Activated T-cell treated with anti-CD3 and anti-CD28 coated beads for 48 hours (primary cell): ENCODE measurements at regions not wholly inside any gene's neighbourhood (a gene's known extent, or its start where the extent isn't known, plus 50 kb on each side); places are given as distances from the start of the nearest gene placed in this dataset.

Experiments
- DNase-seq: peaks from one replicate; pipeline ENCODE4 v3.0.0-alpha.2; 2020; ENCODE audit warnings: low read depth

- DNase-seq = no peak
Observed at GRCh38 chr1:194252199-194252598, 1065.8 kb upstream of the B3GALT2 start.

DNA sequence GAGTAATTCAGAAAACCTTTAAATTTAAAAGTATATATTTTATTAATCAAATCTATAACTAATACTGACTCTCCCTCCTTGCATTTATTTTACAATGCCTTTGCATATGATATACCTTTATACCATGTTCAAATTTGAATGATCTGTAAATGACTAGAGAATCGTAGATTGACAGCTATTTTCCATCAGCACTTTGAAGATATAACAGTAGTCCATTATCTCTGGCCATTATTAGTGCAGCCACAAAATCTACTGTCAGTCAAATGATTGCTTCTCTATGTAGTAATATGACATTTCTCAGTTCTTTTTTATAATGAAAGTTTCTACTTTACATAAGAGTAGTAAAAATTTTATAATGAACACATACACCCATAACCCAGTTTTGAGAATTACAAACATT is 1054.8 kb upstream of the B3GALT2 start:
- no peak for DNase-seq

DNA sequence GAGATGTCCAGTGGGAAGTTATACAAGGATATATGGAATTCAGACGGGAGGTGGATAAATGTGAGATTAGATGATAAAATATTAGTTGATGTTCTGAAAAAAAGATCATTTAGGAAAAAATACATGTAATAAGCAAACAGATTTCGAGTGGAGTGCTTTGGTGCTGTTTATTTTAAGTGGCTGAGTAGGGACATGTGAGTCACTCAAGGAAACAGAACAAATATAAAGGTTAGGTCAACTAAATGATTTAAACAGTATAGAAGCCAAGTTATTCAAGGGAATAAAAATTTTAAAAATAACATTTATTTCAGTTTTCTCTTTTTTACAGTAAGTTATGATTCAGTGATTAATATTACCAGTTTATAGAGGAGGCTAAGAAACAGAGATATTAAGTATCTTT is 1046.7 kb upstream of the B3GALT2 start:
- no peak for DNase-seq

- DNase-seq = no peak
Observed at GRCh38 chr1:194230351-194231144, 1044.1 kb upstream of the B3GALT2 start.

GRCh38 chr1:194228427-194228826 is 1042.0 kb upstream of the B3GALT2 start:
- DNase-seq = no peak

GRCh38 chr1:194227161-194227560 is 1040.7 kb upstream of the B3GALT2 start:
- no peak for DNase-seq

GRCh38 chr1:194225821-194226220 is 1039.4 kb upstream of the B3GALT2 start:
- no peak for DNase-seq

- no peak for DNase-seq
Observed at GRCh38 chr1:194223596-194223995, 1037.2 kb upstream of the B3GALT2 start.

DNA sequence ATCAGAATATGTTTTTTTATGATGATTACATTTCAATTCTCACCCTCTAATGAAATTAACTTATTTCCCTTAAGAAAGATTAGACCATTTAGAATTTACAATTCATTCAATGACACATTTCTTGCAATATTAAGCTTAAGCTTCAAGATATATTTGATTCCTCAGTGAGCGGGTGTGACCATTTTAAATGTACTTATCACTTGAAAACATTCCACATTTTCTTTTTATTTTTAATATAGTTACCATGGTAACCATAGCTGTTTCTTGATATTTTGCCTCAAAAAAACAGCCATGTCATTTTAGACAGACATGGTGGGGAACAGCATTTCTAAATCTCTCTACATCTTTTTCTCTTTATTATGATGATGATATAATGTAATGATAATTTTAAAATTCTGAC is 1029.0 kb upstream of the B3GALT2 start:
- no peak for DNase-seq

GRCh38 chr1:194214735-194215134 is 1028.3 kb upstream of the B3GALT2 start:
- no peak for DNase-seq

GRCh38 chr1:194209920-194210319 is 1023.5 kb upstream of the B3GALT2 start:
- DNase-seq = no peak

DNA sequence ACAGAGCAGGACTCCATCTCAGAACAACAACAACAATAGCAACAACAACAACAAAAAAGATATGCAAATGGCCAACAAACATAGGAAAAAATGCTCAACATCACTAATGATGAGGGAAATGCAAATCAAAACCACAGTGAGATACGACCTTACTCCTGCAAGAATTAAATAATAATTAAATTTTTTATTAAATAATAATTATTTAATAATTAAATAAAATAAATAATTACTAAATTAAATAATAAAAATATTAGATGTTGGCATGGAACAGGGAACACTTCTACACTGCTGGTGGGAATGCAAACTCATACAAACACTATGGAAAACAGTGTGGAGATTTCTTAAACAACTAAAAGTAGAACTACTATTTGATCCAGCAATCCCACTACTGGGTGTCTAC is 1022.3 kb upstream of the B3GALT2 start:
- no peak for DNase-seq

GRCh38 chr1:194196562-194196961 is 1010.1 kb upstream of the B3GALT2 start:
- no peak for DNase-seq

DNA sequence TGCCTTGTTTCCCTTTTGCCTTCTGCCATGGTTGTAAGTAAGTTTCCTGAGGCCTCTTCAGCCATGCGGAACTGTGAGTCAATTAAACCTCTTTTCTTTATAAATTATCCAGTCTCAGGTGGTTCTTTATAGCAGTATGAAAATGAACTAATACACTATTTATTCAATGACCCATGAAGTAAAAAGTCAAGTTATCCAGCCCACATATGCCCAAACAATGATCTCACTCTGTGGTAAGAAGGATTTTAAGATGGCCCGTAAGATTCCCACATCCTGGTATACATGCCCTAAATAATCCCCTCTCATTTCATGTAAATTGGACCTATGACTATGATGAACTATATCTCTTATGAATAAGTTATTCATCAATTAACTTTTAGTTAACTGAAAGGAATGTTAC is 1008.3 kb upstream of the B3GALT2 start:
- no peak for DNase-seq

DNA sequence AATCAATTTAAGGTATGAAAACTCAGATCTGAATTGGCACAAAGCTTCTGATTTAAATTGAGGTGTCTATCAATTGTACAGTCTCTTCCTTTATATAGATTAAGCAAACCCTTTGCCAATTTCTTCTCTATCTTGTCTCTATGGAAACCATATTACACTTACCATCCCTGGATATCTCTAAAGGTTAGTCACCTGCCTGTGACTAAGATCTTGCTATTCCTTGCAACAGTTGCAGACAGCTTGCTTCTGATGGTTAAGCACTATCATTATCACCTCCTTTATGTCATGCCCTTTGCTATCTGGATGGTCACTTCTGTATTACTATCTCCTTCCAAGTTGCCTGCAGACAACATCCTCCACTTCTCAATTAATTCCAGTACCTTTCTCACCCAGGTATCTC is 998.6 kb upstream of the B3GALT2 start:
- DNase-seq = no peak

DNA sequence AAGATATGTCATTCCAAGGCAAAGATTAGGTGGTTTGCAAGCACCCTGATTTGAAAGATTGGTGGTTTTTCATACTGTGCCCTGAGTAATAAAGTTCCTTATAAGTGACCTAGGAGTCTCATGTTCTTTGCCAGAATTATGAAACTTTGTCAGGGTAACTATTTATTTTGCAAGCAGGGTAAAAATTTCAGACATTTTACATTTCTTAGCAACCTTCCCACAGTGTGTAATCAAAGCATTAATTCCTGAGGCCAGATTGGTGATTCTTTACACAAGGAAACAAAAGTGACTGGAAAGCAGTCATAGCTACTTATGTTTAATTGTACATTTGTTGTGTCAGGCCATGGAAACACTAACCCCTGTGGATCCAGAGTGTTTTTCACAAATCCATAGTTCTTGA is 998.0 kb upstream of the B3GALT2 start:
- DNase-seq = no peak

- no peak for DNase-seq
Observed at GRCh38 chr1:194181845-194182244, 995.4 kb upstream of the B3GALT2 start.

GRCh38 chr1:194176212-194176611 is 989.8 kb upstream of the B3GALT2 start:
- no peak for DNase-seq

GRCh38 chr1:194175251-194175650 is 988.8 kb upstream of the B3GALT2 start:
- no peak for DNase-seq

- DNase-seq = no peak
Observed at GRCh38 chr1:194174528-194174927, 988.1 kb upstream of the B3GALT2 start.

GRCh38 chr1:194171596-194171995 is 985.2 kb upstream of the B3GALT2 start:
- no peak for DNase-seq

- no peak for DNase-seq
Observed at GRCh38 chr1:194167956-194168640, 981.7 kb upstream of the B3GALT2 start.

DNA sequence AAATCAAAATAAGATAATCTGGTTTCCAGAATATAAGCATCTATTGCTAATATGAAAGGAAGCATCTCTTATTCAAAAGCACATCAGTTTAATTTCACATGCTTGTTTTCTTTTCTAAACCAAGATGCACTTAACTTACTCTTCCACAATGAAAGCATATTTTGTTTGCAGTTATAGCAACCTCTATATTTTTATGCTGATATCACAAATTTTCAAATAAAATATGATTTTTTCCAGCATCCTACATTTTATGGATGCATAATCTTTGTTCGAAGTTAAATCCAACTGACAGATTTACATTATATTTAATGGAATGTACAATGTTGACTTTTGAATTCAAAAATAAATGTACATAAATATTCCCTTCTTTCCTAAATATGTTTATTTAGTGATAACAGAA is 978.3 kb upstream of the B3GALT2 start:
- DNase-seq = no peak

DNA sequence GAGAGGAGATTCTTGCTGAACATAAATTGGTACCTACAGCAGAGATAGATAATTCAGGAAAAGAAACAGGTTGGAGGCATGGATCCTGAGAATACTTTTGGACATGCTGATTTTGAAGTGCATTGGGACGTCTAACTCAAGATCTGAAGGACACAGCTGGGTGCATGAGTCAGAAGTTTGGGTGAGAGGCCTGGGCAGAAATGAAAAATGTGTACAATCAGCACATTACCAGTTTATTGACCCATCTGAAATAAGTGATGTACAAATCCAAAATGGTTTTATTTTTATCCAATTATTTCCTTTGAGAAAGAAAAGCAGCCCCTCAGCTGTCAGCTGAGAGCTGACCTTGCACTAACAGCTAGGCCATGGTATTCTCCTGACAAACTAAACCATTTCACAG is 975.2 kb upstream of the B3GALT2 start:
- no peak for DNase-seq
